Osteoblast (primary cell): ENCODE measurements at regions not wholly inside any gene's neighbourhood (a gene's known extent, or its start where the extent isn't known, plus 50 kb on each side); places are given as distances from the start of the nearest gene placed in this dataset.

Experiments used
- DNase-seq: peaks from one replicate; pipeline ENCODE4 v3.0.0; 2011; ENCODE audit warnings: low spot score, mixed read lengths; ENCODE audit not compliant: insufficient read length; ENCODE audit errors: missing footprints
- H2AFZ ChIP-seq: 2 replicates; pipeline ENCODE4 v1.6.0; 2011; ENCODE audit warnings: mild to moderate bottlenecking, low read length
- H3K27ac ChIP-seq: 2 replicates; pipeline ENCODE4 v1.5.1; 2011; ENCODE audit warnings: mild to moderate bottlenecking, low read depth, low read length, moderate library complexity
- H3K27me3 ChIP-seq: 2 replicates; pipeline ENCODE4 v1.6.0; 2012; ENCODE audit warnings: mild to moderate bottlenecking, control low read depth, inconsistent platforms, low read length, moderate library complexity; ENCODE audit not compliant: insufficient read depth
- H3K36me3 ChIP-seq: 2 replicates; pipeline ENCODE4 v1.5.1; 2011; ENCODE audit warnings: mild to moderate bottlenecking, low read length, control low read depth, moderate library complexity; ENCODE audit not compliant: insufficient read depth
- H3K4me1 ChIP-seq: 2 replicates; pipeline ENCODE4 v1.5.1; 2011; ENCODE audit warnings: mild to moderate bottlenecking, low read length, control low read depth, moderate library complexity; ENCODE audit not compliant: insufficient read depth
- H3K4me2 ChIP-seq: 2 replicates; pipeline ENCODE4 v1.6.0; 2011; ENCODE audit warnings: mild to moderate bottlenecking, low read length; ENCODE audit not compliant: insufficient read depth
- H3K4me3 ChIP-seq: fragments of 200-600 bp; sonication (generic); 3 replicates; pipeline ENCODE4 v1.5.1; 2012; ENCODE audit warnings: mild to moderate bottlenecking, low read length, inconsistent platforms; ENCODE audit not compliant: insufficient read depth
- H3K79me2 ChIP-seq: 2 replicates; pipeline ENCODE4 v1.6.0; 2012; ENCODE audit warnings: mild to moderate bottlenecking, low read length, control low read depth, inconsistent platforms; ENCODE audit not compliant: insufficient read depth
- H3K9me3 ChIP-seq: 2 replicates; pipeline ENCODE4 v1.5.1; 2011; ENCODE audit warnings: low read depth, low read length, control low read depth
- H4K20me1 ChIP-seq: 2 replicates; pipeline ENCODE4 v1.6.0; 2012; ENCODE audit warnings: mild to moderate bottlenecking, low read length, control low read depth; ENCODE audit not compliant: insufficient read depth
- TF ChIP-seq, protein P1 (sequence below): IDR thresholded peaks from 2 replicates; pipeline ENCODE4 v1.5.1; 2011; ENCODE audit warnings: mild to moderate bottlenecking, low read depth, low read length, moderate library complexity; ENCODE audit errors: extremely low read depth

DNA sequence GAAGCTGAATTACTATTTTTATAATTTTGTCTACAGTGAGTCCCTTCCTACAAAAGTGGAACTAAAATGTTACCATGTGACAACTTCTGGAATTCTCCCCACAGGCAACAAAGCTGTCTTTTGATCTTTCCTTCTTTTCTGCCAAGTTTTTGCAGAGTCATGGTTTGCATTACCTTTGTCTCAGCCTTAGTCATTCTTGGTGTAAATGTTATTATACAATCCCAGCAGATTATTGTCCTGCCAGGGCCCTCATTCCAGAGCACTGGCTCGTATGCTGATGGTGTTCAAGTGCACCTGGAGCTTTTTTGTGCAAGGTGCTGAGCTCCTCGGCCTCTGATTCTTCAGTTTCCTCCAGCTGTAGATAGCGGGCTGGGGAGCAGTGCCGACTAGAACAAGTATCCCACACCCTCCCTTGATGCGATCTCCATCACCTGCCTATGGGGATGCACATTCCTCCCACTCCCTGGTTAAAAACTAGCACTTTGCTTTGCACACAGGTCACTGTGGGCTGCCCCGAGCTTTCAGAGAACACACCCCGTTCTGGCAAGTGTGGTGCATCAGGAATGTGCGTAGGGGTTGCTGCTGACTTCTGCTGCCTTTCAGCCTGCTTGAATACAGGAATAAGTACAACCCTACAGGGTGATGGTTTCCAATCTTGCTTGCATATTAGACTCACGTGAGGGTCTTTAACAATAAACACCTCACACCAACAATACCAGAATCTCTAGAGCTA lies 263.6 kb downstream of the RNF144A start:
- DNase-seq, result no peak
- no peaks in the 10 kb centered on the region for H3K27me3 ChIP-seq
- H3K36me3 ChIP-seq, result no peaks in the 10 kb centered on the region
- no peak overlapping the region for H3K27ac ChIP-seq
- TF ChIP-seq, protein P1, sequence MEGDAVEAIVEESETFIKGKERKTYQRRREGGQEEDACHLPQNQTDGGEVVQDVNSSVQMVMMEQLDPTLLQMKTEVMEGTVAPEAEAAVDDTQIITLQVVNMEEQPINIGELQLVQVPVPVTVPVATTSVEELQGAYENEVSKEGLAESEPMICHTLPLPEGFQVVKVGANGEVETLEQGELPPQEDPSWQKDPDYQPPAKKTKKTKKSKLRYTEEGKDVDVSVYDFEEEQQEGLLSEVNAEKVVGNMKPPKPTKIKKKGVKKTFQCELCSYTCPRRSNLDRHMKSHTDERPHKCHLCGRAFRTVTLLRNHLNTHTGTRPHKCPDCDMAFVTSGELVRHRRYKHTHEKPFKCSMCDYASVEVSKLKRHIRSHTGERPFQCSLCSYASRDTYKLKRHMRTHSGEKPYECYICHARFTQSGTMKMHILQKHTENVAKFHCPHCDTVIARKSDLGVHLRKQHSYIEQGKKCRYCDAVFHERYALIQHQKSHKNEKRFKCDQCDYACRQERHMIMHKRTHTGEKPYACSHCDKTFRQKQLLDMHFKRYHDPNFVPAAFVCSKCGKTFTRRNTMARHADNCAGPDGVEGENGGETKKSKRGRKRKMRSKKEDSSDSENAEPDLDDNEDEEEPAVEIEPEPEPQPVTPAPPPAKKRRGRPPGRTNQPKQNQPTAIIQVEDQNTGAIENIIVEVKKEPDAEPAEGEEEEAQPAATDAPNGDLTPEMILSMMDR, result no peak
- H3K4me2 ChIP-seq, result no peak overlapping the region
- no peaks in the 10 kb centered on the region for H3K9me3 ChIP-seq
- no peak overlapping the region for H3K4me3 ChIP-seq
- no peaks in the 10 kb centered on the region for H3K4me1 ChIP-seq
- H3K79me2 ChIP-seq, result no peaks in the 10 kb centered on the region
- no peak overlapping the region for H2AFZ ChIP-seq
- H4K20me1 ChIP-seq, result no peaks in the 10 kb centered on the region

DNA sequence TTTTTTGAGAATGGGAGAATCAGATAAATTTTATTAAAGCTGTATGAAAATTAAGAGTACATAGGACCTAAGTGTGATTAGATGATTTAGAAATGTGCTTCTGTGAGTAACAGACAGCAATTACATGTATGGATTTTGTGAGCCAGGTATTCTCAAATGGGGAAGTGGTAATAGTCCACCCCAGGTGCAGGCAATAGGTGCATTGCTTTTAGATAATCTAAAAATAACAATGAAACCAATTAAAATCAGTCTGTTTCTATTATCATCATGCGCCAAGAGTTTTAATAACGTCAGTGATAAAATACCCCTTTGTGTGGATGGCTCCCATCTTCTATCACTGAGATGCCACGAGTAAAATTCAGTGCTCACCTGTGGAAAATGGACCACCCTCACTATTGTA lies 265.3 kb downstream of the RNF144A start:
- H3K9me3 ChIP-seq, result no peaks in the 10 kb centered on the region
- no peaks in the 10 kb centered on the region for H3K27me3 ChIP-seq
- no peaks in the 10 kb centered on the region for H3K79me2 ChIP-seq
- H3K4me3 ChIP-seq, result no peak overlapping the region
- H3K27ac ChIP-seq, result no peak overlapping the region
- TF ChIP-seq, protein P1, result no peak
- H4K20me1 ChIP-seq, result no peaks in the 10 kb centered on the region
- H3K4me1 ChIP-seq, result no peaks in the 10 kb centered on the region
- no peak overlapping the region for H2AFZ ChIP-seq
- H3K4me2 ChIP-seq, result no peak overlapping the region
- DNase-seq, result no peak
- H3K36me3 ChIP-seq, result no peaks in the 10 kb centered on the region

DNA sequence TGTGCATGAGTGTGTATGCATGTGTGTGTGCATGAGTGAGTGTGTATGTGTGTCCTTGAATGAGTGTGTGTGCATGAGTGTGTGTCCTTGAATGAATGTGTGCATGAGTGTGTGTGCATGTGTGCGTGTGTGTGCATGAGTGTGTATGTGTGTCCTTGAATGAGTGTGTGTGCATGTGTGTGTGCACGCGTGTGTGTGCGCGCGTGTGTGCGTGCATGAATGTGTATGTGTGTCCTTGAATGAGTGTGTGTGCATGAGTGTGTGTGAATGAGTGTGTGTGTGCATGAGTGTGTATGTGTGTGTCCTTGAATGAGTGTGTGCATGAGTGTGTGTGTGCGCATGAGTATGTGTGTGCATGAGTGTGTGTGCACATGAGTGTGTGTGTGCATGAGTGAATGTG lies 271.9 kb downstream of the RNF144A start:
- no peaks in the 10 kb centered on the region for H3K36me3 ChIP-seq
- H3K79me2 ChIP-seq, result no peaks in the 10 kb centered on the region
- TF ChIP-seq, protein P1, result no peak
- H3K4me1 ChIP-seq, result no peaks in the 10 kb centered on the region
- H2AFZ ChIP-seq, result no peak overlapping the region
- no peak for DNase-seq
- H3K9me3 ChIP-seq, result peaks cover 3% of the 10 kb centered on the region
- no peaks in the 10 kb centered on the region for H3K27me3 ChIP-seq
- no peaks in the 10 kb centered on the region for H4K20me1 ChIP-seq
- no peak overlapping the region for H3K4me2 ChIP-seq
- no peak overlapping the region for H3K4me3 ChIP-seq
- H3K27ac ChIP-seq, result no peak overlapping the region

DNA sequence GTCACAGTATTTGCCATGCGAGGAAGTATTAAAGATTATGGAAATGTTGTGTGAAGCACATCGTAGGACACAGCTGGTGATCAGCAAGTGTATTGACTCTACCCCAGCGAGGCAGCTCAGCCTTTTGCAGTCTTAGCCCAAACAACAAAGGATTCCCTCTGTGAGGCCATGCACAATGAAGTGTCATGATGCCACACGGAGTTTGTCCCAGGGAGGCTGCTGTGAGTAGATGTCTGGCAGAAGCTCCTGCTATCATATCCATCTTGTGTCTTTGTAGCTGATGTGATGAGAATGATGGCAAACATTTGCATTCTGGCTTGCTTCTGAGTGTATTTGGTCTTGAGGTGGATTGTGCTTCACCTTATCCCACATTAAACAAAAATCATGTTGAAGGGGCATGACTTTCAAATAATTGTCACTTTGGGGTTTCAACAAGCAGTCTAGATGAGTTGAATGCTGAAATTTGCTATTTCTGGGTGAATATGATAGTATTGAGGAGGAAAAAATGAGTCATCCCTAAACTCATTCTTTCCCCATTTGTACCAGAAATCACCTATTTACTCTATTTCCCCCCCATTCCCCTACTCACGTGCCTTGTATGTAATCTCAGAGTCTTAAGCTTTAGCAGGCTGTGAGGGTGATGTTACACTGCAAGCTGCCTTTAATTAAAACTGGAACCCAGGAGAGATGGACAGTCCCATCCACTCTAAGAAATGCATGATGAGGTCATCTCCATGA lies 273.5 kb downstream of the RNF144A start:
- Histone ChIP-seq H3K79me2 (no peaks in the 10 kb centered on the region), H3K4me2 (no peak overlapping the region), H3K27ac (no peak overlapping the region), H3K27me3 (no peaks in the 10 kb centered on the region), H3K4me1 (no peaks in the 10 kb centered on the region), H2AFZ (no peak overlapping the region), H3K4me3 (no peak overlapping the region), H3K36me3 (no peaks in the 10 kb centered on the region), H3K9me3 (peaks cover 3% of the 10 kb centered on the region), H4K20me1 (no peaks in the 10 kb centered on the region)
- TF ChIP-seq, protein P1, result no peak
- no peak for DNase-seq
